ENCODE measurements at regions not wholly inside any gene's neighbourhood (a gene's known extent, or its start where the extent isn't known, plus 50 kb on each side); places are given as distances from the start of the nearest gene placed in this dataset.

- TF ChIP-seq ZBTB49 (CRISPR knock-in tag; IDR thresholded peaks at IDR 0.05; ENCODE audit: borderline replicate concordance): no peak
- no peak for TF ChIP-seq NBN (IDR thresholded peaks at IDR 0.05; ENCODE audit: low read depth)
- no peak for TF ChIP-seq POLR2AphosphoS2 (IDR thresholded peaks at IDR 0.05; ENCODE audit: low read length)
- TF ChIP-seq HMG20B (CRISPR knock-in tag; IDR thresholded peaks at IDR 0.05): no peak
- TF ChIP-seq, protein P1, sequence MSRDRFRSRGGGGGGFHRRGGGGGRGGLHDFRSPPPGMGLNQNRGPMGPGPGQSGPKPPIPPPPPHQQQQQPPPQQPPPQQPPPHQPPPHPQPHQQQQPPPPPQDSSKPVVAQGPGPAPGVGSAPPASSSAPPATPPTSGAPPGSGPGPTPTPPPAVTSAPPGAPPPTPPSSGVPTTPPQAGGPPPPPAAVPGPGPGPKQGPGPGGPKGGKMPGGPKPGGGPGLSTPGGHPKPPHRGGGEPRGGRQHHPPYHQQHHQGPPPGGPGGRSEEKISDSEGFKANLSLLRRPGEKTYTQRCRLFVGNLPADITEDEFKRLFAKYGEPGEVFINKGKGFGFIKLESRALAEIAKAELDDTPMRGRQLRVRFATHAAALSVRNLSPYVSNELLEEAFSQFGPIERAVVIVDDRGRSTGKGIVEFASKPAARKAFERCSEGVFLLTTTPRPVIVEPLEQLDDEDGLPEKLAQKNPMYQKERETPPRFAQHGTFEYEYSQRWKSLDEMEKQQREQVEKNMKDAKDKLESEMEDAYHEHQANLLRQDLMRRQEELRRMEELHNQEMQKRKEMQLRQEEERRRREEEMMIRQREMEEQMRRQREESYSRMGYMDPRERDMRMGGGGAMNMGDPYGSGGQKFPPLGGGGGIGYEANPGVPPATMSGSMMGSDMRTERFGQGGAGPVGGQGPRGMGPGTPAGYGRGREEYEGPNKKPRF (IDR thresholded peaks at IDR 0.05; ENCODE audit: low read depth, low read length): no peak
- TF ChIP-seq ATF4 (CRISPR knock-in tag; IDR thresholded peaks at IDR 0.05): no peak
- TF ChIP-seq ZBTB8A (IDR thresholded peaks at IDR 0.05; ENCODE audit: partially characterized antibody): no peak
- TF ChIP-seq ATF1 (CRISPR knock-in tag; IDR thresholded peaks at IDR 0.05): no peak
- TF ChIP-seq ATF1 (tag; IDR thresholded peaks at IDR 0.05): no peak
Observed at GRCh38 chr12:85392508-85392907, 112.5 kb downstream of the ALX1 start (continued).

Measured in K562 (cell line).